ENCODE measurements at regions not wholly inside any gene's neighbourhood (a gene's known extent, or its start where the extent isn't known, plus 50 kb on each side); places are given as distances from the start of the nearest gene placed in this dataset.

DNA sequence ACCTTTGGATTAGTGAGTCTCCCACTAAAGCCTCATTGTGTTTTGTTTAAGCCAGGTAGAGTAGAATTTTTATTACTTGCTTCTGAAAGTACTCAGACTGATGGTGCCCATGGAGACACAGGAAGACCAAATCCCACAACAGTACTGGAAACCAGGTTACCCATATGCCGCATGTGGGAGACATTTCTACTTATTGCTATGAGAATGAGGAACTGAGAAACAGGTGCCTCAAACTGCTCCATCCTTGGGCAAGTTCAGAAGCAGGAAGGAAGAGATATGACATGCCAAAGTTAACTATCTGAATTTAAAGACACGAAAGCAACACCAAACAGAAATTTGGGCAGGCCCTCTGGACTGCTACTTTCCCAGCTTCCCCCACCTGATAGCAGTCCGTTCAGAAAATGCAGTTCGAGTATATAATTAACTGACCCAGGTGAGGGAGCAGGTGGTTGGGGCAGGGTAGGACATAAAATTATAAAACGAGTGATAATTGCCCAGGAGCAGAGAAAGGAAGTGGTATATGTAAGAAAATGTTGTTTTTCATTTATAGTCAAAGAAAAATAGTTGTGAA is 382.3 kb upstream of the MTPN start:
- Histone ChIP-seq H3K27me3 (ENCODE audit: control insufficient read depth in 4 of 4, insufficient read depth in 4 of 4, low read length in 3 of 4) (no peaks in the 10 kb centered on the region), H3K36me3 (ENCODE audit: control insufficient read depth in 4 of 4, insufficient read depth in 3 of 4, low read depth in 1 of 4, low read length in 3 of 4) (no peaks in the 10 kb centered on the region), H3K9ac (ENCODE audit: low read depth in 1 of 2, low read length in 2 of 2) (no peak overlapping the region), H3K9me3 (ENCODE audit: control insufficient read depth in 4 of 4, low read length in 3 of 4) (no peaks in the 10 kb centered on the region), H3K27ac (ENCODE audit: low read depth in 1 of 2, low read length in 2 of 2) (no peak overlapping the region), H3K4me3 (ENCODE audit: low read depth in 1 of 3, low read length in 3 of 3) (no peak overlapping the region), H3K4me1 (ENCODE audit: control insufficient read depth in 4 of 4, insufficient read depth in 4 of 4, low read length in 3 of 4) (no peaks in the 10 kb centered on the region)
- WGBS, result 50% methylated on average over 5 of the region's 5 CpGs
- TF ChIP-seq TAF1 (conservative IDR thresholded peaks at IDR 0.05), result no peak
- TF ChIP-seq SP1 (IDR thresholded peaks at IDR 0.05), result no peak
- no peak for TF ChIP-seq FOXA1 (IDR thresholded peaks at IDR 0.05)
- no peak for TF ChIP-seq EGR1 (IDR thresholded peaks at IDR 0.05; ENCODE audit: low read depth in 2 of 2)
- no peak for TF ChIP-seq JUND (IDR thresholded peaks at IDR 0.05)
- no peak for TF ChIP-seq GABPA (IDR thresholded peaks at IDR 0.05 in 1 of 2, conservative IDR thresholded peaks at IDR 0.05 in 1 of 2)
- TF ChIP-seq FOXA2 (IDR thresholded peaks at IDR 0.05), result no peak
- TF ChIP-seq, protein P1, sequence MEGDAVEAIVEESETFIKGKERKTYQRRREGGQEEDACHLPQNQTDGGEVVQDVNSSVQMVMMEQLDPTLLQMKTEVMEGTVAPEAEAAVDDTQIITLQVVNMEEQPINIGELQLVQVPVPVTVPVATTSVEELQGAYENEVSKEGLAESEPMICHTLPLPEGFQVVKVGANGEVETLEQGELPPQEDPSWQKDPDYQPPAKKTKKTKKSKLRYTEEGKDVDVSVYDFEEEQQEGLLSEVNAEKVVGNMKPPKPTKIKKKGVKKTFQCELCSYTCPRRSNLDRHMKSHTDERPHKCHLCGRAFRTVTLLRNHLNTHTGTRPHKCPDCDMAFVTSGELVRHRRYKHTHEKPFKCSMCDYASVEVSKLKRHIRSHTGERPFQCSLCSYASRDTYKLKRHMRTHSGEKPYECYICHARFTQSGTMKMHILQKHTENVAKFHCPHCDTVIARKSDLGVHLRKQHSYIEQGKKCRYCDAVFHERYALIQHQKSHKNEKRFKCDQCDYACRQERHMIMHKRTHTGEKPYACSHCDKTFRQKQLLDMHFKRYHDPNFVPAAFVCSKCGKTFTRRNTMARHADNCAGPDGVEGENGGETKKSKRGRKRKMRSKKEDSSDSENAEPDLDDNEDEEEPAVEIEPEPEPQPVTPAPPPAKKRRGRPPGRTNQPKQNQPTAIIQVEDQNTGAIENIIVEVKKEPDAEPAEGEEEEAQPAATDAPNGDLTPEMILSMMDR (IDR thresholded peaks at IDR 0.05; ENCODE audit: low read depth, low read length, missing input control), result no peak
- no peak for TF ChIP-seq RXRA (IDR thresholded peaks at IDR 0.05)
- TF ChIP-seq NR2F2 (IDR thresholded peaks at IDR 0.05), result no peak
- TF ChIP-seq RAD21 (IDR thresholded peaks at IDR 0.05), result no peak
- TF ChIP-seq HNF4G (IDR thresholded peaks at IDR 0.05), result no peak
- TF ChIP-seq HNF4A (conservative IDR thresholded peaks at IDR 0.05), result no peak
- TF ChIP-seq, protein P2, sequence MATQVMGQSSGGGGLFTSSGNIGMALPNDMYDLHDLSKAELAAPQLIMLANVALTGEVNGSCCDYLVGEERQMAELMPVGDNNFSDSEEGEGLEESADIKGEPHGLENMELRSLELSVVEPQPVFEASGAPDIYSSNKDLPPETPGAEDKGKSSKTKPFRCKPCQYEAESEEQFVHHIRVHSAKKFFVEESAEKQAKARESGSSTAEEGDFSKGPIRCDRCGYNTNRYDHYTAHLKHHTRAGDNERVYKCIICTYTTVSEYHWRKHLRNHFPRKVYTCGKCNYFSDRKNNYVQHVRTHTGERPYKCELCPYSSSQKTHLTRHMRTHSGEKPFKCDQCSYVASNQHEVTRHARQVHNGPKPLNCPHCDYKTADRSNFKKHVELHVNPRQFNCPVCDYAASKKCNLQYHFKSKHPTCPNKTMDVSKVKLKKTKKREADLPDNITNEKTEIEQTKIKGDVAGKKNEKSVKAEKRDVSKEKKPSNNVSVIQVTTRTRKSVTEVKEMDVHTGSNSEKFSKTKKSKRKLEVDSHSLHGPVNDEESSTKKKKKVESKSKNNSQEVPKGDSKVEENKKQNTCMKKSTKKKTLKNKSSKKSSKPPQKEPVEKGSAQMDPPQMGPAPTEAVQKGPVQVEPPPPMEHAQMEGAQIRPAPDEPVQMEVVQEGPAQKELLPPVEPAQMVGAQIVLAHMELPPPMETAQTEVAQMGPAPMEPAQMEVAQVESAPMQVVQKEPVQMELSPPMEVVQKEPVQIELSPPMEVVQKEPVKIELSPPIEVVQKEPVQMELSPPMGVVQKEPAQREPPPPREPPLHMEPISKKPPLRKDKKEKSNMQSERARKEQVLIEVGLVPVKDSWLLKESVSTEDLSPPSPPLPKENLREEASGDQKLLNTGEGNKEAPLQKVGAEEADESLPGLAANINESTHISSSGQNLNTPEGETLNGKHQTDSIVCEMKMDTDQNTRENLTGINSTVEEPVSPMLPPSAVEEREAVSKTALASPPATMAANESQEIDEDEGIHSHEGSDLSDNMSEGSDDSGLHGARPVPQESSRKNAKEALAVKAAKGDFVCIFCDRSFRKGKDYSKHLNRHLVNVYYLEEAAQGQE (IDR thresholded peaks at IDR 0.05), result no peak
- TF ChIP-seq ATF3 (IDR thresholded peaks at IDR 0.05), result no peak
- no peak for TF ChIP-seq MAX (IDR thresholded peaks at IDR 0.05)
- no peak for DNase-seq (ENCODE audit: low spot score)

GRCh38 chr7:136353287-136353686 is 376.1 kb upstream of the MTPN start:
- no peak overlapping the region for H3K4me3 ChIP-seq (ENCODE audit: low read depth in 1 of 3, low read length in 3 of 3)
- no peak for DNase-seq (ENCODE audit: low spot score)
- no peak overlapping the region for H3K27ac ChIP-seq (ENCODE audit: low read depth in 1 of 2, low read length in 2 of 2)
- H3K9ac ChIP-seq (ENCODE audit: low read depth in 1 of 2, low read length in 2 of 2), result no peak overlapping the region
- TF ChIP-seq RAD21 (IDR thresholded peaks at IDR 0.05) (no peak), SP1 (IDR thresholded peaks at IDR 0.05) (no peak), JUND (IDR thresholded peaks at IDR 0.05) (no peak), EGR1 (IDR thresholded peaks at IDR 0.05; ENCODE audit: low read depth in 2 of 2) (no peak), TAF1 (conservative IDR thresholded peaks at IDR 0.05) (no peak)
- H3K9me3 ChIP-seq (ENCODE audit: control insufficient read depth in 4 of 4, low read length in 3 of 4), result no peaks in the 10 kb centered on the region
- 42% methylated on average over 2 of the region's 2 CpGs for WGBS
- H3K27me3 ChIP-seq (ENCODE audit: control insufficient read depth in 4 of 4, insufficient read depth in 4 of 4, low read length in 3 of 4), result peaks cover 0 to 6% (median 0%) of the 10 kb centered on the region in 4 donors
- H3K4me1 ChIP-seq (ENCODE audit: control insufficient read depth in 4 of 4, insufficient read depth in 4 of 4, low read length in 3 of 4), result no peaks in the 10 kb centered on the region
- no peaks in the 10 kb centered on the region for H3K36me3 ChIP-seq (ENCODE audit: control insufficient read depth in 4 of 4, insufficient read depth in 3 of 4, low read depth in 1 of 4, low read length in 3 of 4)

Measured in liver (tissue), 8 donors.